ENCODE measurements at regions not wholly inside any gene's neighbourhood (a gene's known extent, or its start where the extent isn't known, plus 50 kb on each side); places are given as distances from the start of the nearest gene placed in this dataset.

DNA sequence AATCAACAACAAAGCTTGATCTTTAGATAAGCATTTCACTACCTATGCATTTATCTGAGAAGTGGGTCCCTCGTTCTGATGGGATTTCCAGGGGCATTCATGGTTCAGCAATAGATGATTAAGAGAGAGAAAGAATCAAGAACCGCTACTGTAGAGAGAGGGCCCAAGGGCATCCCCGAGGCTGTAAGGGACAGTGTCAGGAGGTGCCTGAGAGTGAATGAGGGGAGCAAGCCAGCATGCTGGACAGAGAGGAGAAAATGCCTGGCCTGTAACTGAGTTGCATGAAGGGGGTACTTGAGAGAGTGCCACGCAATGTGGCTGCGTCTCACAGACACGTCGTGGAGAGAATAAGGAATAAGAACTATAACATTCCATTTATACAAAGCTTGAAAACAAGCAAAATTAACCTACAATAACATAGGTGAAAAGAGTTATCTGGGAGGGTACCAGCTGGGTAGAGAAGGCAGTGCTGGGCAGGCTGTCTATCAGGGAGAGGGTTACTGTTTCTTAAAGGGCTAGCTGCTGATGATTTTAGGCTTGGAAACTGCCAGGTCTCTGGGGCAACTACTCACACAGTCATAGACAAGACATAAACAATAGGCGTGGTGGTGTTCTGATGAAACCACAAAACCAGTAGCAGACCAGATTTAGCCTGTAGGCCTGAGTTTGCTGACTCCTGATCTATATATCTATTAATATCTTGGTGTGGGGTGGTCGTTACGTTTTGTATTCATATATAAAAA is 374.6 kb upstream of the CFAP20DC start:
- TF ChIP-seq POLR2AphosphoS5 (IDR thresholded peaks at IDR 0.05; ENCODE audit: low read depth, low read length) (no peak), POLR2A (IDR thresholded peaks at IDR 0.05; ENCODE audit: low read depth, low read length) (no peak), TAF1 (IDR thresholded peaks at IDR 0.05; ENCODE audit: low read depth, low read length) (no peak), POU2F2 (IDR thresholded peaks at IDR 0.05; ENCODE audit: low read depth, low read length) (no peak), SPI1 (IDR thresholded peaks at IDR 0.05; ENCODE audit: low read depth, low read length) (no peak), PAX5 (IDR thresholded peaks at IDR 0.05; ENCODE audit: insufficient read depth, low read length, severe bottlenecking) (no peak)

All from GM12891 (cell line).